Glutamatergic neuron (in vitro differentiated cells): ENCODE measurements at regions not wholly inside any gene's neighbourhood (a gene's known extent, or its start where the extent isn't known, plus 50 kb on each side); places are given as distances from the start of the nearest gene placed in this dataset.

Experiments used
- DNase-seq: peaks from one replicate; pipeline ENCODE4 v3.0.0; 2022
- H3K27ac Mint-ChIP-seq: one replicate; pipeline ENCODE4 v1.8.0; 2020; ENCODE audit warnings: mild to moderate bottlenecking, mixed read lengths, inconsistent platforms; ENCODE audit not compliant: unreplicated experiment
- H3K27me3 Mint-ChIP-seq: one replicate; pipeline ENCODE4 v1.8.0; 2020; ENCODE audit warnings: mild to moderate bottlenecking, moderate library complexity, mixed read lengths, inconsistent platforms; ENCODE audit not compliant: unreplicated experiment
- H3K36me3 Mint-ChIP-seq: one replicate; pipeline ENCODE4 v1.8.0; 2020; ENCODE audit warnings: mild to moderate bottlenecking, mixed read lengths, inconsistent platforms; ENCODE audit not compliant: unreplicated experiment
- H3K4me1 Mint-ChIP-seq: one replicate; pipeline ENCODE4 v1.8.0; 2020; ENCODE audit warnings: mild to moderate bottlenecking, low read depth, mixed read lengths, inconsistent platforms; ENCODE audit not compliant: unreplicated experiment
- H3K4me3 Mint-ChIP-seq: one replicate; pipeline ENCODE4 v1.8.0; 2020; ENCODE audit warnings: mild to moderate bottlenecking, mixed read lengths, inconsistent platforms; ENCODE audit not compliant: unreplicated experiment
- H3K9me3 Mint-ChIP-seq: one replicate; pipeline ENCODE4 v1.8.0; 2020; ENCODE audit warnings: mild to moderate bottlenecking, moderate library complexity, mixed read lengths, inconsistent platforms; ENCODE audit not compliant: unreplicated experiment
- CTCF ChIP-seq: fragments of 200-600 bp; sonication (generic); IDR thresholded peaks from one replicate; pipeline ENCODE4 v1.5.0; 2021; ENCODE audit not compliant: partially characterized antibody, unreplicated experiment

GRCh38 chr22:48135592-48135991 lies 1373.1 kb downstream of the TBC1D22A start:
- peaks cover 7% of the 10 kb centered on the region for H3K36me3 Mint-ChIP-seq
- H3K27me3 Mint-ChIP-seq = peaks cover 2% of the 10 kb centered on the region
- H3K27ac Mint-ChIP-seq = no peak overlapping the region
- TF ChIP-seq CTCF = no peak
- no peak overlapping the region for H3K4me3 Mint-ChIP-seq
- no peaks in the 10 kb centered on the region for H3K4me1 Mint-ChIP-seq
- H3K9me3 Mint-ChIP-seq = peaks cover 17% of the 10 kb centered on the region
- no peak for DNase-seq

GRCh38 chr22:48125416-48125815 lies 1363.0 kb downstream of the TBC1D22A start:
- no peak for TF ChIP-seq CTCF
- no peak for DNase-seq
- no peak overlapping the region for H3K27ac Mint-ChIP-seq
- no peaks in the 10 kb centered on the region for H3K36me3 Mint-ChIP-seq
- no peak overlapping the region for H3K4me3 Mint-ChIP-seq
- H3K4me1 Mint-ChIP-seq = no peaks in the 10 kb centered on the region
- H3K27me3 Mint-ChIP-seq = no peaks in the 10 kb centered on the region
- peaks cover 6% of the 10 kb centered on the region for H3K9me3 Mint-ChIP-seq

- TF ChIP-seq CTCF = no peak
- Mint-ChIP-seq H3K27me3 (peaks cover 3% of the 10 kb centered on the region), H3K36me3 (no peaks in the 10 kb centered on the region), H3K9me3 (peaks cover 14% of the 10 kb centered on the region), H3K4me3 (no peak overlapping the region), H3K4me1 (no peaks in the 10 kb centered on the region), H3K27ac (no peak overlapping the region)
- DNase-seq = no peak
These were observed 1359.5 kb downstream of the TBC1D22A start for GRCh38 chr22:48121984-48122383.

- peaks cover 3% of the 10 kb centered on the region for H3K27me3 Mint-ChIP-seq
- no peak for TF ChIP-seq CTCF
These were observed 1356.2 kb downstream of the TBC1D22A start for GRCh38 chr22:48118654-48119053.

GRCh38 chr22:48116871-48117270 lies 1354.4 kb downstream of the TBC1D22A start:
- DNase-seq = no peak
- Mint-ChIP-seq H3K27me3 (peaks cover 3% of the 10 kb centered on the region), H3K4me1 (no peaks in the 10 kb centered on the region), H3K9me3 (peaks cover 27% of the 10 kb centered on the region), H3K4me3 (no peak overlapping the region), H3K36me3 (peaks cover 18% of the 10 kb centered on the region), H3K27ac (no peak overlapping the region)
- no peak for TF ChIP-seq CTCF

More at GRCh38 chr22:48118654-48119053, 1356.2 kb downstream of the TBC1D22A start:
- Mint-ChIP-seq H3K36me3 (peaks cover 12% of the 10 kb centered on the region), H3K4me1 (no peaks in the 10 kb centered on the region), H3K27ac (no peak overlapping the region), H3K4me3 (no peak overlapping the region), H3K9me3 (peaks cover 23% of the 10 kb centered on the region)
- DNase-seq = no peak
